Activated CD8-positive, alpha-beta T cell treated with anti-CD3 and anti-CD28 coated beads for 36 hours (primary cell): ENCODE measurements at regions not wholly inside any gene's neighbourhood (a gene's known extent, or its start where the extent isn't known, plus 50 kb on each side); places are given as distances from the start of the nearest gene placed in this dataset.

Experiments used
- ATAC-seq: fragments of 200-7000 bp; cut with Tn5 transposase; one replicate; pipeline ENCODE4 v1.10.0; 2021; ENCODE audit warnings: mild to moderate bottlenecking, moderate library complexity
- CTCF ChIA-PET: fragments of 350-600 bp; sonication (Branson Sonifier 250); formaldehyde crosslinking; loops from one replicate; lab custom pipeline; 2021; ENCODE audit warnings: antibody characterized with exemption; lab: Charles Lee
- POLR2A ChIA-PET: fragments of 350-600 bp; sonication (Branson Sonifier 250); formaldehyde crosslinking; loops from one replicate; lab custom pipeline; 2021; ENCODE audit warnings: antibody characterized with exemption; lab: Charles Lee
- DNase-seq: peaks from one replicate; pipeline ENCODE4 v3.0.0-alpha.2; 2020
- H3K27ac Mint-ChIP-seq: one replicate; pipeline ENCODE4 v1.8.0; 2021; ENCODE audit warnings: mild to moderate bottlenecking, mixed read lengths
- H3K27me3 Mint-ChIP-seq: one replicate; pipeline ENCODE4 v1.8.0; 2021; ENCODE audit warnings: mixed read lengths
- H3K36me3 Mint-ChIP-seq: one replicate; pipeline ENCODE4 v1.8.0; 2021; ENCODE audit warnings: low read depth, mixed read lengths
- H3K4me1 Mint-ChIP-seq: one replicate; pipeline ENCODE4 v1.8.0; 2021; ENCODE audit warnings: low read depth, mixed read lengths
- H3K4me3 Mint-ChIP-seq: one replicate; pipeline ENCODE4 v1.8.0; 2021; ENCODE audit warnings: mild to moderate bottlenecking, moderate library complexity, mixed read lengths
- H3K9me3 Mint-ChIP-seq: one replicate; pipeline ENCODE4 v1.8.0; 2021; ENCODE audit warnings: mixed read lengths
- intact Hi-C: fragments of 100-400 bp; cut with micrococcal nuclease; formaldehyde crosslinking; loops from one replicate; pipeline ENCODE4 v1.10.0; 2022
- TF ChIP-seq, protein P1 (sequence below): fragments of 200-600 bp; IDR thresholded peaks from one replicate; pipeline ENCODE4 v1.8.0; 2022; ENCODE audit warnings: antibody characterized with exemption, mild to moderate bottlenecking

DNA sequence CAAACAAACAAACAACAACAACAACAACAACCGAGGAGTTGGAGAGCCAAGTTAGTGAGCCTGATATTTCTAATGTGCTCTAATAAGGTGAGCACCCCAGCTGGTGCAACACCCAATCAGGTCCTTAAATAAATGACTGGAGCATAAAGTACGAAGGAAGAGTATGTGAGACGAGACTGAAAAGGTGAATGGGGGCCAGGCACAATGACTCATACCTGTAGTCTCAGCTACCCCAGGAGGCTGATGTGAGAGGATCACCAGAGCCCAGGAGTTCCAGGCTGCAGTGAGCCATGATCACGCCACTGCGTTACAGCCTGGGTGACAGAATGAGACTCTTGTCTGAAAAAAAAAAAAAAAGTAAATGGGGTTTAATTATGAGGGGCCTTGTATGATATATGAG, 152.0 kb upstream of the ZRANB2 start:
- DNase-seq (no peak), ATAC-seq (no peak)
- TF ChIP-seq, protein P1, sequence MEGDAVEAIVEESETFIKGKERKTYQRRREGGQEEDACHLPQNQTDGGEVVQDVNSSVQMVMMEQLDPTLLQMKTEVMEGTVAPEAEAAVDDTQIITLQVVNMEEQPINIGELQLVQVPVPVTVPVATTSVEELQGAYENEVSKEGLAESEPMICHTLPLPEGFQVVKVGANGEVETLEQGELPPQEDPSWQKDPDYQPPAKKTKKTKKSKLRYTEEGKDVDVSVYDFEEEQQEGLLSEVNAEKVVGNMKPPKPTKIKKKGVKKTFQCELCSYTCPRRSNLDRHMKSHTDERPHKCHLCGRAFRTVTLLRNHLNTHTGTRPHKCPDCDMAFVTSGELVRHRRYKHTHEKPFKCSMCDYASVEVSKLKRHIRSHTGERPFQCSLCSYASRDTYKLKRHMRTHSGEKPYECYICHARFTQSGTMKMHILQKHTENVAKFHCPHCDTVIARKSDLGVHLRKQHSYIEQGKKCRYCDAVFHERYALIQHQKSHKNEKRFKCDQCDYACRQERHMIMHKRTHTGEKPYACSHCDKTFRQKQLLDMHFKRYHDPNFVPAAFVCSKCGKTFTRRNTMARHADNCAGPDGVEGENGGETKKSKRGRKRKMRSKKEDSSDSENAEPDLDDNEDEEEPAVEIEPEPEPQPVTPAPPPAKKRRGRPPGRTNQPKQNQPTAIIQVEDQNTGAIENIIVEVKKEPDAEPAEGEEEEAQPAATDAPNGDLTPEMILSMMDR: no peak
- ChIA-PET POLR2A (no interaction called here), CTCF (no interaction called here)
- Mint-ChIP-seq H3K27ac (no peak overlapping the region), H3K9me3 (no peaks in the 10 kb centered on the region), H3K27me3 (no peaks in the 10 kb centered on the region), H3K4me1 (no peaks in the 10 kb centered on the region), H3K4me3 (no peak overlapping the region), H3K36me3 (no peaks in the 10 kb centered on the region)
- intact Hi-C loops: no loop called here

DNA sequence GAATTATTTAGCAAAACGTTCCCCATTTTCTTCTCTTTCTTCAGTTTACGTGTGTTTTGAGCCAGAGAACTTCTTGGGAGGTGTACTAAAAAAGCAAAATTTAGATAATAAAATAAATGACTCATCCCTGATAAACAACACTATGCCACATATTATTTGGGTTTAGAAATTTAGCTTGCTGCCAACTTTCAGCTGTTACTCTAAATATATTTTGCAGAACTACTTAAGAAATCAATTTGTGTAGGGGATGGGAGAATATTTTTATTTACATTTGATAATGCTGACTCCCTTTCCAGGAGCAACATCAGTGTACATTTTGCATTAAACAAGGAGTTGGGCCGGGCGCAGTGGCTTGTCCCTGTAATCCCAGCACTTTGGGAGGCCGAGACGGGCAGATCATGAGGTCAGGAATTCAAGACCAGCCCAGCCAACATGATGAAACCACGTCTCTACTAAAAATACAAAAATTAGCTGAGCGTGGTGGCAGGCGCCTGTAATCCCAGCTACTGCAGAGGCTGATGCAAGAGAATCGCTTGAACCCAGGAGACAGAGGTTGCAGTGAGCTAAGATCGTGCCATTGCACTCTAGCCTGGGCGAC, 151.4 kb upstream of the ZRANB2 start:
- no peaks in the 10 kb centered on the region for H3K36me3 Mint-ChIP-seq
- POLR2A ChIA-PET: no interaction called here
- H3K9me3 Mint-ChIP-seq: no peaks in the 10 kb centered on the region
- TF ChIP-seq, protein P1: no peak
- H3K27me3 Mint-ChIP-seq: no peaks in the 10 kb centered on the region
- CTCF ChIA-PET: no interaction called here
- no peak overlapping the region for H3K27ac Mint-ChIP-seq
- no peaks in the 10 kb centered on the region for H3K4me1 Mint-ChIP-seq
- intact Hi-C loops: no loop called here
- ATAC-seq: no peak
- no peak for DNase-seq
- no peak overlapping the region for H3K4me3 Mint-ChIP-seq

DNA sequence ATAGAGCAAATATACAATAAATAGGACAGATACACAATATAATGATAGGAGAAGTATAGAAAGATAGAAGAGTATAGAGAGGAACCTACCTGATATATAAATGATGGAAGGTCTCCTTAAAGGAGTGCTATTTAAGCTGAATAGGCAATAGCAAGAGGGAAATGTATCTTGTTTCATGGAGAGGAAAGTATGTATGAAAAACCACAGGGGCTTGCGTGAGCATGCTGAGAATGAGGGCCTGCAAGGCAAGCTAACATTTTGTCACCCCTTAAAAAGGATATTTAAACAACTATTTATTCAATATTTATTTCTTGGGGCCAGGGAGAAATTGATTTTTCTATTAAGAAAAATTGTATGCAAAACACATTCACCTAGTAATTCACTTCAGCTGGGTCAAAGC, 150.9 kb upstream of the ZRANB2 start:
- ChIA-PET CTCF (no interaction called here), POLR2A (no interaction called here)
- Mint-ChIP-seq H3K36me3 (no peaks in the 10 kb centered on the region), H3K4me3 (no peak overlapping the region), H3K4me1 (no peaks in the 10 kb centered on the region), H3K27me3 (no peaks in the 10 kb centered on the region), H3K27ac (no peak overlapping the region), H3K9me3 (no peaks in the 10 kb centered on the region)
- TF ChIP-seq, protein P1: no peak
- ATAC-seq: no peak
- DNase-seq: no peak
- intact Hi-C loops: no loop called here

DNA sequence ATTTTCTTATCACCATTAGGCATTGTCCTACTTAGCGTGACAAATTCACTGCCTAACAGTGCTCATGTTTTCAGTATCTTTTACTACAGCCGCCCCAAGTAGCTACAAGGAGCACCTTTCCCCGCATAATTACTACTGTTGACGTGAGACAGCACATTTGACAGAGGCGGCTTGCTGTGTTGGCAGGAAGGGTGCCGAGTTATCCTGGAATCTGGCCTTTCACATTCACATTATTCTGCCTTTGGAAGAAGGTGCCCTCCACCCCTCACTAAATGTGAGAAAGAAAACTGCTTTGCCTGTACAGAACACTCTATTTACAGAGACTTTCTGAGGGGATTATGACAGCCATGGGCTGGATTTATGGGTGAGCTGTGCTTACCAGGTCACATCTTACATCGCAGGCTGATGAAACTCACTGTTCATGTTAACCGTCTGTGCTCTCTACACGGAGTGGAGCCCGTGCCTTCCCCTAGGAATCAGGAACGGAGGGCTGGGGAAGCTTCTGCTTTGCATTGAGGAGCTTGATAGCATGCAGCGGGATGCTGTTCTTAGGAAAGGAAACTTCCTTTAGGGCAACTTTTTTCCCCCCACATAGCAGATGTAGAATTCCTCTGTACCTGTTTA, 148.0 kb upstream of the ZRANB2 start:
- TF ChIP-seq, protein P1: no peak
- intact Hi-C loops: no loop called here
- Mint-ChIP-seq H3K4me3 (no peak overlapping the region), H3K36me3 (no peaks in the 10 kb centered on the region), H3K27ac (no peak overlapping the region), H3K4me1 (no peaks in the 10 kb centered on the region), H3K9me3 (peaks cover 2% of the 10 kb centered on the region), H3K27me3 (no peaks in the 10 kb centered on the region)
- ChIA-PET POLR2A (no interaction called here), CTCF (interaction anchor here (0.6 kb wide), 1 partner anchor 53 kb away, joined by 3 read pairs; no protein-coding TSS in a partner anchor)
- ATAC-seq (no peak), DNase-seq (no peak)

DNA sequence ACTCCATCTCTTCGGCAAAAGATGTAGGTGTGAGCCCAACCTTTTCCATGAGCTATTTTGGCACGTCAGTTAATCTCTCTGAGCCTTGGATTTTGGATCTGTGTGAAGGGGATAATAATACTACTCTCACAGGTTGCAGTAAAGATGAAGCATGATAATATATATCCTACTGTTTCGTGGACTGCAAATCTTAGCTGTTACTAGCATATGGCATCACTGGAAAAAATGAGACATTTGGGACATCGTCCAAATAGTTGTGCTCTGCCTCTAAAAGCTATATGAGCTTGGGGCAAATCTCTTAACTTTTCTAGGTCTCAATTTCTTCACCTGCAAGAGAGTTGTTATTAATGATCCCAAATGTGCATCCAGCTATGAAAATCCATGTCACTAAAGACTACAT, 147.4 kb upstream of the ZRANB2 start:
- TF ChIP-seq, protein P1: no peak
- peaks cover 4% of the 10 kb centered on the region for H3K9me3 Mint-ChIP-seq
- no peaks in the 10 kb centered on the region for H3K4me1 Mint-ChIP-seq
- no peaks in the 10 kb centered on the region for H3K36me3 Mint-ChIP-seq
- CTCF ChIA-PET: interaction anchor here (0.6 kb wide), 1 partner anchor 52 kb away, joined by 3 read pairs; no protein-coding TSS in a partner anchor
- H3K4me3 Mint-ChIP-seq: no peak overlapping the region
- DNase-seq: no peak
- ATAC-seq: no peak
- intact Hi-C loops: no loop called here
- no peaks in the 10 kb centered on the region for H3K27me3 Mint-ChIP-seq
- POLR2A ChIA-PET: no interaction called here
- no peak overlapping the region for H3K27ac Mint-ChIP-seq
